HEK293 (cell line): ENCODE measurements at regions not wholly inside any gene's neighbourhood (a gene's known extent, or its start where the extent isn't known, plus 50 kb on each side); places are given as distances from the start of the nearest gene placed in this dataset.

Source experiments
- CTCF ChIA-PET: fragments of 350-600 bp; formaldehyde crosslinking; extraction: SDS; loops from one replicate; lab custom pipeline; 2021; ENCODE audit warnings: antibody characterized with exemption; lab: Yijun Ruan, JAX
- POLR2A ChIA-PET: fragments of 300-600 bp; formaldehyde crosslinking; extraction: SDS; loops from one replicate; lab custom pipeline; 2020; ENCODE audit warnings: antibody characterized with exemption, inconsistent platforms; lab: Yijun Ruan, JAX
- H3K27ac ChIP-seq: fragments of 200-500 bp; sonication (Bioruptor generic); 2 replicates; pipeline ENCODE4 v1.5.1; 2014; ENCODE audit warnings: low read depth, low read length, control low read depth, inconsistent platforms; ENCODE audit errors: extremely low read depth
- H3K36me3 ChIP-seq, 2 experiments: fragments of 200-500 bp in 1 of 2; sonication (Bioruptor generic) in 1 of 2; 1 replicate in 1 of 2; 2 replicates in 1 of 2; pipeline ENCODE4 v1.5.1; 2014 to 2017; ENCODE audit warnings: inconsistent platforms in 2 of 2, low read length in 2 of 2; ENCODE audit not compliant: control insufficient read depth in 2 of 2, insufficient read depth in 1 of 2
- H3K4me1 ChIP-seq: fragments of 200-500 bp; sonication (Bioruptor generic); 2 replicates; pipeline ENCODE4 v1.5.1; 2014; ENCODE audit warnings: mild to moderate bottlenecking, low read length, inconsistent platforms; ENCODE audit not compliant: control insufficient read depth, insufficient read depth
- H3K4me3 ChIP-seq: 2 replicates; pipeline ENCODE4 v1.5.1; 2011; ENCODE audit warnings: low read depth, mild to moderate bottlenecking, control low read depth, low read length, moderate library complexity
- H3K9me3 ChIP-seq: fragments of 200-500 bp; sonication (Bioruptor generic); 2 replicates; pipeline ENCODE4 v1.5.1; 2014; ENCODE audit warnings: low read depth, low read length, inconsistent platforms; ENCODE audit not compliant: control insufficient read depth, insufficient read depth
- BCL11B ChIP-seq: fragments of 450-650 bp; formaldehyde crosslinking; IDR thresholded peaks from 2 replicates; pipeline ENCODE4 v1.5.1; 2016; ENCODE audit warnings: low read depth, missing biosample characterization, missing genetic modification characterization
- GLI4 ChIP-seq: fragments of 450-650 bp; formaldehyde crosslinking; IDR thresholded peaks from 2 replicates; pipeline ENCODE4 v1.5.1; 2016; ENCODE audit warnings: missing biosample characterization, missing genetic modification characterization
- SCRT2 ChIP-seq: fragments of 450-650 bp; formaldehyde crosslinking; IDR thresholded peaks from 2 replicates; pipeline ENCODE4 v1.5.1; 2016; ENCODE audit warnings: missing biosample characterization, missing genetic modification characterization
- TRIM28 ChIP-seq: IDR thresholded peaks from 2 replicates; pipeline ENCODE4 v1.6.1; 2011; ENCODE audit warnings: low read length, control low read depth, borderline replicate concordance
- TSHZ1 ChIP-seq: fragments of 450-650 bp; formaldehyde crosslinking; IDR thresholded peaks from 2 replicates; pipeline ENCODE4 v1.5.1; 2016; ENCODE audit warnings: missing biosample characterization, missing genetic modification characterization, borderline replicate concordance
- ZNF155 ChIP-seq: fragments of 450-650 bp; formaldehyde crosslinking; IDR thresholded peaks from 2 replicates; pipeline ENCODE4 v1.5.1; 2016; ENCODE audit warnings: missing biosample characterization, missing genetic modification characterization
- ZNF16 ChIP-seq: fragments of 450-650 bp; formaldehyde crosslinking; IDR thresholded peaks from 2 replicates; pipeline ENCODE4 v1.5.1; 2016; ENCODE audit warnings: low read depth, missing biosample characterization, missing genetic modification characterization
- ZNF341 ChIP-seq: fragments of 450-650 bp; formaldehyde crosslinking; IDR thresholded peaks from 2 replicates; pipeline ENCODE4; 2016; ENCODE audit warnings: low read depth, missing biosample characterization, missing genetic modification characterization
- ZNF501 ChIP-seq: fragments of 450-650 bp; formaldehyde crosslinking; IDR thresholded peaks from 2 replicates; pipeline ENCODE4 v1.5.1; 2016; ENCODE audit warnings: missing biosample characterization, missing genetic modification characterization
- ZNF555 ChIP-seq: fragments of 450-650 bp; formaldehyde crosslinking; conservative IDR thresholded peaks from 2 replicates; pipeline ENCODE4 v1.5.1; 2017; ENCODE audit warnings: missing biosample characterization, mild to moderate bottlenecking, missing genetic modification characterization, inconsistent platforms
- ZNF561 ChIP-seq: fragments of 450-650 bp; IDR thresholded peaks from 2 replicates; pipeline ENCODE4 v1.5.1; 2018; ENCODE audit warnings: missing biosample characterization, missing genetic modification characterization, borderline replicate concordance
- ZNF580 ChIP-seq: fragments of 450-650 bp; formaldehyde crosslinking; IDR thresholded peaks from 2 replicates; pipeline ENCODE4 v1.5.1; 2016; ENCODE audit warnings: missing biosample characterization, missing genetic modification characterization
- ZNF791 ChIP-seq: fragments of 450-650 bp; formaldehyde crosslinking; IDR thresholded peaks from 2 replicates; pipeline ENCODE4 v1.5.1; 2016; ENCODE audit warnings: missing biosample characterization, missing genetic modification characterization
- TF ChIP-seq, protein P1 (sequence below): fragments of 450-650 bp; formaldehyde crosslinking; conservative IDR thresholded peaks from 2 replicates; pipeline ENCODE4 v1.5.1; 2016; ENCODE audit warnings: low read depth, missing biosample characterization, missing genetic modification characterization
- TF ChIP-seq, protein P2 (sequence below): fragments of 450-650 bp; formaldehyde crosslinking; IDR thresholded peaks from 2 replicates; pipeline ENCODE4 v1.5.1; 2016; ENCODE audit warnings: missing biosample characterization, missing genetic modification characterization
- TF ChIP-seq, protein P3 (sequence below): fragments of 450-650 bp; formaldehyde crosslinking; IDR thresholded peaks from 2 replicates; pipeline ENCODE4 v1.5.1; 2016; ENCODE audit warnings: missing biosample characterization, missing genetic modification characterization

GRCh38 chr7:46786995-46787394 is 794.9 kb downstream of the TNS3 start:
- CTCF ChIA-PET = interaction anchor here (0.7 to 1.1 kb wide), 2 partner anchors 9 to 157 kb away, joined by 3 read pairs; no protein-coding TSS in a partner anchor
- H3K9me3 ChIP-seq = no peaks in the 10 kb centered on the region

GRCh38 chr7:46786221-46786954 is 795.5 kb downstream of the TNS3 start:
- no peaks in the 10 kb centered on the region for H3K36me3 ChIP-seq
- H3K4me3 ChIP-seq = no peak overlapping the region
- no peak overlapping the region for H3K27ac ChIP-seq
- ChIA-PET CTCF (interaction anchor here (0.7 to 1.1 kb wide), 2 partner anchors 9 to 158 kb away, joined by 3 read pairs; no protein-coding TSS in a partner anchor), POLR2A (no interaction called here)
- no peaks in the 10 kb centered on the region for H3K9me3 ChIP-seq
- no peaks in the 10 kb centered on the region for H3K4me1 ChIP-seq
- TF ChIP-seq ZNF155 = no peak
- TF ChIP-seq ZNF501 (tag by site-specific recombination) = no peak
- TF ChIP-seq ZNF580 (tag by site-specific recombination) = no peak
- TF ChIP-seq TRIM28 = no peak
- TF ChIP-seq ZNF16 (tag by site-specific recombination) = no peak
- no peak for TF ChIP-seq ZNF341
- no peak for TF ChIP-seq ZNF561
- no peak for TF ChIP-seq ZNF555 (tag by site-specific recombination)
- TF ChIP-seq SCRT2 = no peak
- TF ChIP-seq, protein P1, sequence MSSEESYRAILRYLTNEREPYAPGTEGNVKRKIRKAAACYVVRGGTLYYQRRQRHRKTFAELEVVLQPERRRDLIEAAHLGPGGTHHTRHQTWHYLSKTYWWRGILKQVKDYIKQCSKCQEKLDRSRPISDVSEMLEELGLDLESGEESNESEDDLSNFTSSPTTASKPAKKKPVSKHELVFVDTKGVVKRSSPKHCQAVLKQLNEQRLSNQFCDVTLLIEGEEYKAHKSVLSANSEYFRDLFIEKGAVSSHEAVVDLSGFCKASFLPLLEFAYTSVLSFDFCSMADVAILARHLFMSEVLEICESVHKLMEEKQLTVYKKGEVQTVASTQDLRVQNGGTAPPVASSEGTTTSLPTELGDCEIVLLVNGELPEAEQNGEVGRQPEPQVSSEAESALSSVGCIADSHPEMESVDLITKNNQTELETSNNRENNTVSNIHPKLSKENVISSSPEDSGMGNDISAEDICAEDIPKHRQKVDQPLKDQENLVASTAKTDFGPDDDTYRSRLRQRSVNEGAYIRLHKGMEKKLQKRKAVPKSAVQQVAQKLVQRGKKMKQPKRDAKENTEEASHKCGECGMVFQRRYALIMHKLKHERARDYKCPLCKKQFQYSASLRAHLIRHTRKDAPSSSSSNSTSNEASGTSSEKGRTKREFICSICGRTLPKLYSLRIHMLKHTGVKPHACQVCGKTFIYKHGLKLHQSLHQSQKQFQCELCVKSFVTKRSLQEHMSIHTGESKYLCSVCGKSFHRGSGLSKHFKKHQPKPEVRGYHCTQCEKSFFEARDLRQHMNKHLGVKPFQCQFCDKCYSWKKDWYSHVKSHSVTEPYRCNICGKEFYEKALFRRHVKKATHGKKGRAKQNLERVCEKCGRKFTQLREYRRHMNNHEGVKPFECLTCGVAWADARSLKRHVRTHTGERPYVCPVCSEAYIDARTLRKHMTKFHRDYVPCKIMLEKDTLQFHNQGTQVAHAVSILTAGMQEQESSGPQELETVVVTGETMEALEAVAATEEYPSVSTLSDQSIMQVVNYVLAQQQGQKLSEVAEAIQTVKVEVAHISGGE (tag by site-specific recombination) = no peak

More at GRCh38 chr7:46786995-46787394, 794.9 kb downstream of the TNS3 start:
- no peak overlapping the region for H3K27ac ChIP-seq
- no peak overlapping the region for H3K4me3 ChIP-seq
- POLR2A ChIA-PET = interaction anchor here (0.6 kb wide), 1 partner anchor 17 kb away, joined by 3 read pairs; no protein-coding TSS in a partner anchor
- TF ChIP-seq TSHZ1 (tag by site-specific recombination) (no peak), GLI4 (tag by site-specific recombination) (no peak), ZNF791 (tag by site-specific recombination) (no peak), BCL11B (no peak)
- TF ChIP-seq, protein P2, sequence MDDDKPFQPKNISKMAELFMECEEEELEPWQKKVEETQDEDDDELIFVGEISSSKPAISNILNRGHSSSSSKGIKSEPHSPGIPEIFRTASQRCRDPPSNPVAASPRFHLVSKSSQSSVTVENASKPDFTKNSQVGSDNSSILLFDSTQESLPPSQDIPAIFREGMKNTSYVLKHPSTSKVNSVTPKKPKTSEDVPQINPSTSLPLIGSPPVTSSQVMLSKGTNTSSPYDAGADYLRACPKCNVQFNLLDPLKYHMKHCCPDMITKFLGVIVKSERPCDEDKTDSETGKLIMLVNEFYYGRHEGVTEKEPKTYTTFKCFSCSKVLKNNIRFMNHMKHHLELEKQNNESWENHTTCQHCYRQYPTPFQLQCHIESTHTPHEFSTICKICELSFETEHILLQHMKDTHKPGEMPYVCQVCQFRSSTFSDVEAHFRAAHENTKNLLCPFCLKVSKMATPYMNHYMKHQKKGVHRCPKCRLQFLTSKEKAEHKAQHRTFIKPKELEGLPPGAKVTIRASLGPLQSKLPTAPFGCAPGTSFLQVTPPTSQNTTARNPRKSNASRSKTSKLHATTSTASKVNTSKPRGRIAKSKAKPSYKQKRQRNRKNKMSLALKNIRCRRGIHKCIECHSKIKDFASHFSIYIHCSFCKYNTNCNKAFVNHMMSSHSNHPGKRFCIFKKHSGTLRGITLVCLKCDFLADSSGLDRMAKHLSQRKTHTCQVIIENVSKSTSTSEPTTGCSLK = no peak
- TF ChIP-seq, protein P3, sequence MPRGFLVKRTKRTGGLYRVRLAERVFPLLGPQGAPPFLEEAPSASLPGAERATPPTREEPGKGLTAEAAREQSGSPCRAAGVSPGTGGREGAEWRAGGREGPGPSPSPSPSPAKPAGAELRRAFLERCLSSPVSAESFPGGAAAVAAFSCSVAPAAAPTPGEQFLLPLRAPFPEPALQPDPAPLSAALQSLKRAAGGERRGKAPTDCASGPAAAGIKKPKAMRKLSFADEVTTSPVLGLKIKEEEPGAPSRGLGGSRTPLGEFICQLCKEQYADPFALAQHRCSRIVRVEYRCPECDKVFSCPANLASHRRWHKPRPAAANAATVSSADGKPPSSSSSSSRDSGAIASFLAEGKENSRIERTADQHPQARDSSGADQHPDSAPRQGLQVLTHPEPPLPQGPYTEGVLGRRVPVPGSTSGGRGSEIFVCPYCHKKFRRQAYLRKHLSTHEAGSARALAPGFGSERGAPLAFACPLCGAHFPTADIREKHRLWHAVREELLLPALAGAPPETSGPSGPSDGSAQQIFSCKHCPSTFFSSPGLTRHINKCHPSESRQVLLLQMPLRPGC (tag by site-specific recombination) = no peak
- H3K4me1 ChIP-seq = no peaks in the 10 kb centered on the region
- H3K36me3 ChIP-seq = no peaks in the 10 kb centered on the region
